Chondrocyte (in vitro differentiated cells): ENCODE measurements at regions not wholly inside any gene's neighbourhood (a gene's known extent, or its start where the extent isn't known, plus 50 kb on each side); places are given as distances from the start of the nearest gene placed in this dataset.
"Not testable (repeated sequence)": the region's sequence is repeated elsewhere in the genome, so short reads cannot be mapped to it uniquely, and the experiment has no call there.

Experiments
- DNase-seq: peaks from one replicate; pipeline ENCODE4 v3.0.0; 2021; ENCODE audit warnings: mixed read lengths, low spot score
- H3K27ac Mint-ChIP-seq: one replicate; pipeline ENCODE4 v1.8.0; 2021; ENCODE audit warnings: mild to moderate bottlenecking, moderate library complexity, mixed read lengths; ENCODE audit not compliant: unreplicated experiment
- H3K27me3 Mint-ChIP-seq: 2 replicates; pipeline ENCODE4 v1.8.0; 2021; ENCODE audit warnings: low read depth, mixed read lengths
- H3K36me3 Mint-ChIP-seq: 2 replicates; pipeline ENCODE4 v1.8.0; 2021; ENCODE audit warnings: low read depth, mixed read lengths
- H3K4me1 Mint-ChIP-seq: 2 replicates; pipeline ENCODE4 v1.8.0; 2021; ENCODE audit warnings: low read depth, mild to moderate bottlenecking, mixed read lengths
- H3K4me3 Mint-ChIP-seq: one replicate; pipeline ENCODE4 v1.8.0; 2021; ENCODE audit warnings: mild to moderate bottlenecking, moderate library complexity, mixed read lengths; ENCODE audit not compliant: unreplicated experiment
- H3K9me3 Mint-ChIP-seq: 2 replicates; pipeline ENCODE4 v1.8.0; 2021; ENCODE audit warnings: low read depth, mixed read lengths
- TF ChIP-seq, protein P1 (sequence below): fragments of 200-600 bp; sonication (generic); IDR thresholded peaks from 2 replicates; pipeline ENCODE4 v1.5.0; 2021; ENCODE audit warnings: antibody characterized with exemption, mild to moderate bottlenecking, moderate library complexity

DNA sequence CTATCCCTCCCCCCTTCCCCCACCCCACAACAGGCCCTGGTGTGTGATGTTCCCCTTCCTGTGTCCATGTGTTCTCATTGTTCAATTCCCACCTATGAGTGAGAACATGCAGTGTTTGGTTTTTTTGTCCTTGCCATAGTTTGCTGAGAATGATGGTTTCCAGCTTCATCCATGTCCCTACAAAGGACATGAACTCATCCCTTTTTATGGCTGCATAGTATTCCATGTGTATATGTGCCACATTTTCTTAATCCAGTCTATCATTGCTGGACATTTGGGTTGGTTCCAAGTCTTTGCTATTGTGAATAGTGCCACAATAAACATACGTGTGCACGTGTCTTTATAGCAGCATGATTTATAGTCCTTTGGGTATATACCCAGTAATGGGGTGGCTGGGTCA is 52.3 kb upstream of the MAN1A2 start:
- H3K4me1 Mint-ChIP-seq = not testable (repeated sequence)

DNA sequence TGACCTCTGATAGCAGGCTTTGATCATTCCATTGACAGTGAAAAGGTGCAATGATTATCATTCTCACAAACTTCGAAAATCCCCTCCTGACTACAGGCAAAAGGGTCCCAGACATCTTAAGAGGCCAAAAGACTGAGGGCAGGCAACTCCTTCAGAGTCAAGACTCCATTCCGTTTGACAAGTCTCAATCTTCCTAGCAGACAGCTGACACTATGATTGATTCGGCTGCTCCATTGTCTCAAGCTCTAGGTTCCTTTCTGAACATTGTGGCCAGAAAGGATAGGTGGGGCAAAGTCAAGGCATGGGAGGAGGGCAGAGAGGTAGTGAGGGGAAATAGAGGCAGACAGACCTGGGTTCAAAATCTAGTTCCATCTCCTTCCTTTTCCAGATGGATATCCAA is 53.7 kb upstream of the MAN1A2 start:
- no peaks in the 10 kb centered on the region for H3K27me3 Mint-ChIP-seq
- peaks cover 2% of the 10 kb centered on the region for H3K4me1 Mint-ChIP-seq
- DNase-seq = no peak
- TF ChIP-seq, protein P1, sequence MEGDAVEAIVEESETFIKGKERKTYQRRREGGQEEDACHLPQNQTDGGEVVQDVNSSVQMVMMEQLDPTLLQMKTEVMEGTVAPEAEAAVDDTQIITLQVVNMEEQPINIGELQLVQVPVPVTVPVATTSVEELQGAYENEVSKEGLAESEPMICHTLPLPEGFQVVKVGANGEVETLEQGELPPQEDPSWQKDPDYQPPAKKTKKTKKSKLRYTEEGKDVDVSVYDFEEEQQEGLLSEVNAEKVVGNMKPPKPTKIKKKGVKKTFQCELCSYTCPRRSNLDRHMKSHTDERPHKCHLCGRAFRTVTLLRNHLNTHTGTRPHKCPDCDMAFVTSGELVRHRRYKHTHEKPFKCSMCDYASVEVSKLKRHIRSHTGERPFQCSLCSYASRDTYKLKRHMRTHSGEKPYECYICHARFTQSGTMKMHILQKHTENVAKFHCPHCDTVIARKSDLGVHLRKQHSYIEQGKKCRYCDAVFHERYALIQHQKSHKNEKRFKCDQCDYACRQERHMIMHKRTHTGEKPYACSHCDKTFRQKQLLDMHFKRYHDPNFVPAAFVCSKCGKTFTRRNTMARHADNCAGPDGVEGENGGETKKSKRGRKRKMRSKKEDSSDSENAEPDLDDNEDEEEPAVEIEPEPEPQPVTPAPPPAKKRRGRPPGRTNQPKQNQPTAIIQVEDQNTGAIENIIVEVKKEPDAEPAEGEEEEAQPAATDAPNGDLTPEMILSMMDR = no peak
- no peak overlapping the region for H3K27ac Mint-ChIP-seq
- no peak overlapping the region for H3K4me3 Mint-ChIP-seq
- H3K36me3 Mint-ChIP-seq = no peaks in the 10 kb centered on the region
- H3K9me3 Mint-ChIP-seq = peaks cover 2% of the 10 kb centered on the region

More for the DNA sequence above, 52.3 kb upstream of the MAN1A2 start:
- H3K27ac Mint-ChIP-seq, H3K36me3 Mint-ChIP-seq, H3K9me3 Mint-ChIP-seq, DNase-seq, H3K27me3 Mint-ChIP-seq, H3K4me3 Mint-ChIP-seq: not testable (repeated sequence)

DNA sequence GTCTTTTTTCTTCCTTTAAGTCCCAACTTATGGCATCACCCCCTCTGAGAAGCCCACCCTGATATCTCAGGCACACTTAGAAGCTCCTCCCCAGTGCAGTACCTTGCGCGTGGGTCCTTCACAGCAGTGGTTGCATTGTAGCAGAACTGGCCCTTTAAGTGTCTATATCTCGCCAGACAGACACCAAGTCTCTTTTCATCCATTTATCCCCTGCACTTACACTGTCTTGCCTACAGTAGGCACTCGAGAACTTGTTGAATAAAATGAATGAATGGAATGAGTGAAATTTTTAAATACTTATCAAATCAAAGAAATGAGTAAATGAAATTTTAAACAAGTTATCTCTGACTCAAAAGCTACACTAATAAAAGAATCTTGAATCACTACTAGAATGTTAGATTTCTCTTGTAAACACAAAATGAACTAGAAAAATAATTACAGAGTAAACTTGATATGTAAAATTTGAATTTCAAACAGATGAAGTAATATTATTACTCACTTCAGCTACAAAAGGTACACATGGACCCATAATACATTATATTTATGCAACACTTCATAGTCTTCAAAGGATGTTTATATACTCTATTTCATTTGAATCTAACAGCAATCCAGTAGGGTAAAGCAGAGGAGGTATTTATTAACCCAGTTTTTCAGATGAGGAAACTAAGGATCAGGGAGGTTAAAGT is 54.7 kb upstream of the MAN1A2 start:
- no peak for DNase-seq
- H3K4me3 Mint-ChIP-seq = no peak overlapping the region
- H3K27me3 Mint-ChIP-seq = no peaks in the 10 kb centered on the region
- H3K9me3 Mint-ChIP-seq = no peaks in the 10 kb centered on the region
- H3K27ac Mint-ChIP-seq = no peak overlapping the region
- no peaks in the 10 kb centered on the region for H3K36me3 Mint-ChIP-seq
- no peaks in the 10 kb centered on the region for H3K4me1 Mint-ChIP-seq
- TF ChIP-seq, protein P1 = peak; percentile 69

DNA sequence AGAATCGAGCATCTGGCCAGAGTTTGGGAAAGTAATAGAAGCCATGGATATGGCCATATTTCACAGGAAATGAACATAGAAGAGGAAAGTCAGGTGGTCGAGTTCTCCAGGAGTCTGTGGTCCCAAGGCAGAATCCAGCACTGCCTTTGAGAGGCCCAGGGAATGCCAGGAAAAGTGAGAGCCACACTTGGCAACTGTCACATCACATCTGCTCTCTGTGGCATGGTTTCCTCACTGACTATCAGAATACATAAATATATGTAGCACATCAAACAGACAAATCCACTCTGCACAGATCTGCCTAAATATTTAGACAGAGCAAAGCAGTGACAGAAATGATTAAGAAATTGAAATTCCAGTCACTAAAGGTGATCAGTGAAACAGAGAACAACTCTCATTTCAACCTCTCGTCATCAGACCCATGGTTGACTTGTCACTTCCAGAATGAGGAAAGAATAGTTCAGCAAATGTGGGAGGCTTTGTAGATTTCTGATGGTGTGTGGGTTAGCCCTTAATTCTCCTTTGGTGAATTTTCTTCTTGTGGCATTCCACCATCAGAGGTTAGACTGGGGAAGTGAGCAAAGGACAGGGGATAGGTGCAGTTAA is 58.8 kb upstream of the MAN1A2 start:
- H3K27ac Mint-ChIP-seq = no peak overlapping the region
- H3K36me3 Mint-ChIP-seq = no peaks in the 10 kb centered on the region
- H3K27me3 Mint-ChIP-seq = no peaks in the 10 kb centered on the region

DNA sequence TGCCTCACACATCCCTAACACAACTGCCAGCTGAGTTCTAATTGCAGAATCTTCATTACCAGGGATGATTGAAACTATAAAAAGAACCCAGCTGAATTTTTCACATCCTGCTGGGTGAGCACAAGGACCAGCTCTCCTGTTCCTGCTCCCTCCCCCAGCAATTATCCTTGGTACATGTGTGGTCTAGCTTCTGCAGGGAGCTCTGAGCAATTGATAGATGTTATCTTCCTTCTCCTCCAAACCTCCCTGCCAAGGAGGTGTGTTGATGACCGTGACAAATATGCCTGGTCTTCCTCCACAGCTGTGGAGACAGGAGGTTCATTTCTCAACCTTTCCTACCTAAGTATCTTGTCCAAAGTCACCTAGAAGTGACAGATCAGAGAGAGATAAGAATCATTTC is 65.3 kb upstream of the MAN1A2 start:
- TF ChIP-seq, protein P1 = no peak
- Mint-ChIP-seq H3K27me3 (no peaks in the 10 kb centered on the region), H3K27ac (no peak overlapping the region), H3K4me1 (no peaks in the 10 kb centered on the region), H3K9me3 (no peaks in the 10 kb centered on the region), H3K36me3 (no peaks in the 10 kb centered on the region), H3K4me3 (no peak overlapping the region)
- no peak for DNase-seq

More for the DNA sequence above, 58.8 kb upstream of the MAN1A2 start:
- Mint-ChIP-seq H3K4me3 (no peak overlapping the region), H3K9me3 (no peaks in the 10 kb centered on the region), H3K4me1 (no peaks in the 10 kb centered on the region)
- TF ChIP-seq, protein P1 = no peak
- no peak for DNase-seq

DNA sequence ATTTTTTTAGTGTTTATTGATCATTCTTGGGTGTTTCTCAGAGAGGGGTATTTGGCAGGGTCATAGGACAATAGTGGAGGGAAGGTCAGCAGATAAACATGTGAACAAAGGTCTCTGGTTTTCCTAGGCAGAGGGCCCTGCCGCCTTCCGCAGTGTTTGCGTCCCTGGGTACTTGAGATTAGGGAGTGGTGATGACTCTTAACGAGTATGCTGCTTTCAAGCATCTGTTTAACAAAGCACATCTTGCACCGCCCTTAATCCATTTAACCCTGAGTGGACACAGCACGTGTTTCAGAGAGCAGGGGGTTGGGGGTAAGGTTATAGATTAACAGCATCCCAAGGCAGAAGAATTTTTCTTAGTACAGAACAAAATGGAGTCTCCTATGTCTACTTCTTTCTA is 67.1 kb upstream of the MAN1A2 start:
- not testable (repeated sequence) for H3K4me3 Mint-ChIP-seq, H3K27ac Mint-ChIP-seq, H3K9me3 Mint-ChIP-seq, DNase-seq, H3K27me3 Mint-ChIP-seq, H3K36me3 Mint-ChIP-seq, H3K4me1 Mint-ChIP-seq
